ENCODE measurements at regions not wholly inside any gene's neighbourhood (a gene's known extent, or its start where the extent isn't known, plus 50 kb on each side); places are given as distances from the start of the nearest gene placed in this dataset.

DNA sequence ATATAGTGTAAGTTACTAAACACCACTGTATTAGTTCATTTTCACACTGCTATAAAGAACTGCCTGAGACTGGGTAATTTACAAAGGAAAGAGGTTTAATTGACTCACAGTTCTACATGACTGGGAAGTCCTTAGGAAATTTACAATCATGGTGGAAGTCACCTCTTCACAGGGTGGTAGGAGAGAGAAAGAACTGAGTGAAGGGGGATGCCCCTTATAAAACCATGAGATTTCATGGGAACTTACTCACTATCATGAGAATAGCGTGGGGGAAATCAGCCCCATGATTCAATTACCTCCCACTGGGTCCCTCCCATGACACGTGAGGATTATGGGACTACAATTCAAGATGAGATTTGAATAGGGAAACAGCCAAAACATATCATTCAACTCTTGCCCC, 618.0 kb downstream of the NYAP2 start:
- TF ChIP-seq EZH2 (IDR thresholded peaks at IDR 0.05; ENCODE audit: insufficient read depth, poor library complexity, severe bottlenecking) = no peak
- no peak for TF ChIP-seq EZH2phosphoT487 (IDR thresholded peaks at IDR 0.05; ENCODE audit: insufficient read depth, low read depth)

Data from GM23248 (cell line).